ENCODE measurements at regions not wholly inside any gene's neighbourhood (a gene's known extent, or its start where the extent isn't known, plus 50 kb on each side); places are given as distances from the start of the nearest gene placed in this dataset.

GRCh38 chr13:99802416-99802815, 169.2 kb downstream of the ZIC5 start:
- intact Hi-C loops (cut with DNase I; ENCODE audit: low total_unique reads): no loop called here
- no peak for DNase-seq
- no peaks in the 10 kb centered on the region for H3K27me3 ChIP-seq
- no peaks in the 10 kb centered on the region for H3K36me3 ChIP-seq
- no peak overlapping the region for H3K27ac ChIP-seq
- H3K9me3 ChIP-seq: no peaks in the 10 kb centered on the region
- TF ChIP-seq CTCF (IDR thresholded peaks at IDR 0.05): no peak
- H3K4me3 ChIP-seq: no peak overlapping the region
- H3K4me1 ChIP-seq: no peaks in the 10 kb centered on the region

GRCh38 chr13:99800951-99801350, 170.6 kb downstream of the ZIC5 start:
- Histone ChIP-seq H3K27ac (no peak overlapping the region), H3K9me3 (no peaks in the 10 kb centered on the region), H3K27me3 (no peaks in the 10 kb centered on the region), H3K4me3 (no peak overlapping the region), H3K4me1 (no peaks in the 10 kb centered on the region), H3K36me3 (no peaks in the 10 kb centered on the region)
- intact Hi-C loops (cut with DNase I; ENCODE audit: low total_unique reads): no loop called here
- DNase-seq: no peak
- TF ChIP-seq CTCF (IDR thresholded peaks at IDR 0.05): no peak

- TF ChIP-seq CTCF (IDR thresholded peaks at IDR 0.05): no peak
- H3K4me1 ChIP-seq: no peaks in the 10 kb centered on the region
- intact Hi-C loops (cut with DNase I; ENCODE audit: low total_unique reads): no loop called here
- H3K27me3 ChIP-seq: no peaks in the 10 kb centered on the region
- H3K4me3 ChIP-seq: no peak overlapping the region
- no peaks in the 10 kb centered on the region for H3K36me3 ChIP-seq
- no peaks in the 10 kb centered on the region for H3K9me3 ChIP-seq
- DNase-seq: no peak
- H3K27ac ChIP-seq: no peak overlapping the region
Measured at GRCh38 chr13:99800011-99800410, 171.6 kb downstream of the ZIC5 start.

GRCh38 chr13:99798756-99799155, 172.8 kb downstream of the ZIC5 start:
- no peak for DNase-seq
- no peak overlapping the region for H3K4me3 ChIP-seq
- intact Hi-C loops (cut with DNase I; ENCODE audit: low total_unique reads): no loop called here
- no peak for TF ChIP-seq CTCF (IDR thresholded peaks at IDR 0.05)
- H3K27ac ChIP-seq: no peak overlapping the region
- H3K4me1 ChIP-seq: no peaks in the 10 kb centered on the region
- no peaks in the 10 kb centered on the region for H3K9me3 ChIP-seq
- H3K36me3 ChIP-seq: no peaks in the 10 kb centered on the region
- H3K27me3 ChIP-seq: no peaks in the 10 kb centered on the region

- H3K36me3 ChIP-seq: no peaks in the 10 kb centered on the region
- intact Hi-C loops (cut with DNase I; ENCODE audit: low total_unique reads): no loop called here
- H3K4me1 ChIP-seq: no peaks in the 10 kb centered on the region
- no peaks in the 10 kb centered on the region for H3K27me3 ChIP-seq
- no peaks in the 10 kb centered on the region for H3K9me3 ChIP-seq
- H3K27ac ChIP-seq: no peak overlapping the region
- TF ChIP-seq CTCF (IDR thresholded peaks at IDR 0.05): no peak
- no peak for DNase-seq
- H3K4me3 ChIP-seq: no peak overlapping the region
Measured at GRCh38 chr13:99797691-99798090, 173.9 kb downstream of the ZIC5 start.

GRCh38 chr13:99796175-99796819, 175.3 kb downstream of the ZIC5 start:
- Histone ChIP-seq H3K27me3 (no peaks in the 10 kb centered on the region), H3K36me3 (peaks cover 0 to 3% (median 0%) of the 10 kb centered on the region in 3 donors), H3K4me1 (no peaks in the 10 kb centered on the region), H3K9me3 (no peaks in the 10 kb centered on the region), H3K4me3 (no peak overlapping the region), H3K27ac (no peak overlapping the region)
- no peak for TF ChIP-seq CTCF (IDR thresholded peaks at IDR 0.05)
- DNase-seq: no peak
- intact Hi-C loops (cut with DNase I; ENCODE audit: low total_unique reads): no loop called here
